Gastroesophageal sphincter (tissue), 4 donors: ENCODE measurements at regions not wholly inside any gene's neighbourhood (a gene's known extent, or its start where the extent isn't known, plus 50 kb on each side); places are given as distances from the start of the nearest gene placed in this dataset.

Source experiments
- ATAC-seq: fragments of 150-250 bp; one replicate; pipeline ENCODE4 v1.9.1; 2016; ENCODE audit warnings: mild to moderate bottlenecking, moderate library complexity
- H3K27ac ChIP-seq, 4 donors: fragments of 200-600 bp; sonication (generic) in 3 of 4; 1 replicate in 3 of 4; 2 replicates in 1 of 4; pipeline ENCODE4 v1.5.1; 2016 to 2019
- H3K27me3 ChIP-seq: fragments of 200-600 bp; sonication (generic); one replicate; pipeline ENCODE4 v1.5.1; 2019
- H3K36me3 ChIP-seq, 2 donors: fragments of 200-600 bp; sonication (generic); one replicate each; pipeline ENCODE4 v1.5.1; 2019; ENCODE audit warnings: control low read depth in 1 of 2
- H3K4me1 ChIP-seq, 3 donors: fragments of 200-600 bp; sonication (generic); 1 replicate in 2 of 3; 2 replicates in 1 of 3; pipeline ENCODE4 v1.5.1; 2016 to 2019; ENCODE audit warnings: control low read depth in 2 of 3
- H3K4me3 ChIP-seq, 2 donors: fragments of 200-600 bp; sonication (generic); one replicate each; pipeline ENCODE4 v1.5.1; 2019; ENCODE audit warnings: mild to moderate bottlenecking in 1 of 2, moderate library complexity in 1 of 2
- H3K9me3 ChIP-seq, 3 donors: fragments of 200-600 bp; sonication (generic); one replicate each; pipeline ENCODE4 v1.5.1; 2017 to 2019; ENCODE audit warnings: control low read depth in 2 of 3
- CTCF ChIP-seq, 4 experiments: fragments of 200-600 bp in 2 of 4; fragments of 450-650 bp in 2 of 4; sonication (generic) in 1 of 4; IDR thresholded peaks; one replicate each; pipeline ENCODE4 v1.5.1; 2017 to 2019; ENCODE audit warnings: antibody characterized with exemption in 4 of 4, mild to moderate bottlenecking in 2 of 4, moderate library complexity in 2 of 4
- EP300 ChIP-seq: sonication (generic); formaldehyde crosslinking; IDR thresholded peaks from one replicate; pipeline ENCODE4 v1.6.1; 2017; ENCODE audit warnings: antibody characterized with exemption, mild to moderate bottlenecking
- POLR2A ChIP-seq, 2 donors: fragments of 450-650 bp; IDR thresholded peaks; one replicate each; pipeline ENCODE4 v1.6.1; 2017; ENCODE audit warnings: antibody characterized with exemption in 2 of 2, mild to moderate bottlenecking in 2 of 2, moderate library complexity in 1 of 2
- POLR2AphosphoS5 ChIP-seq: sonication (generic); formaldehyde crosslinking; IDR thresholded peaks from one replicate; pipeline ENCODE4 v1.6.1; 2017; ENCODE audit warnings: antibody characterized with exemption
- WGBS, 2 donors: methylation state at CpG; one replicate each; pipeline ENCODE4 v1.1.5; 2018; ENCODE audit warnings: low coverage in 1 of 2; 5-methylcytosine and 5-hydroxymethylcytosine counted together

- no peaks in the 10 kb centered on the region for H3K9me3 ChIP-seq
- ATAC-seq = no peak
- 80 to 88% methylated on average over 2 of the region's 2 CpGs for WGBS, 2 donors
- peaks cover 77% of the 10 kb centered on the region for H3K27me3 ChIP-seq
- H3K36me3 ChIP-seq = no peaks in the 10 kb centered on the region
- no peak overlapping the region for H3K4me3 ChIP-seq
- H3K4me1 ChIP-seq = no peaks in the 10 kb centered on the region
- H3K27ac ChIP-seq = no peak overlapping the region
- TF ChIP-seq CTCF (IDR thresholded peaks at IDR 0.05) (no peak), EP300 (no peak), POLR2AphosphoS5 (no peak), POLR2A (IDR thresholded peaks at IDR 0.05) (no peak)
Measured at GRCh38 chr16:54579106-54579728, 292.6 kb upstream of the IRX3 start.

GRCh38 chr16:54577651-54578128 lies 291.1 kb upstream of the IRX3 start:
- no peak for TF ChIP-seq EP300
- no peak for TF ChIP-seq CTCF (IDR thresholded peaks at IDR 0.05)
- no peak for TF ChIP-seq POLR2AphosphoS5
- TF ChIP-seq POLR2A (IDR thresholded peaks at IDR 0.05) = no peak
- Histone ChIP-seq H3K4me1 (no peaks in the 10 kb centered on the region), H3K27ac (no peak overlapping the region), H3K4me3 (no peak overlapping the region), H3K27me3 (peaks cover 82% of the 10 kb centered on the region), H3K9me3 (no peaks in the 10 kb centered on the region), H3K36me3 (no peaks in the 10 kb centered on the region)
- ATAC-seq = no peak
- WGBS, 2 donors = 21 to 48% methylated on average over 4 to 15 of the region's 15 CpGs

- Histone ChIP-seq H3K27me3 (peaks cover 73% of the 10 kb centered on the region), H3K4me1 (no peaks in the 10 kb centered on the region), H3K36me3 (no peaks in the 10 kb centered on the region), H3K9me3 (no peaks in the 10 kb centered on the region), H3K4me3 (no peak overlapping the region), H3K27ac (no peak overlapping the region)
- no peak for ATAC-seq
- TF ChIP-seq EP300 (no peak), POLR2AphosphoS5 (no peak), POLR2A (IDR thresholded peaks at IDR 0.05) (no peak), CTCF (IDR thresholded peaks at IDR 0.05) (no peak)
- 45 to 48% methylated on average over 3 of the region's 4 CpGs for WGBS, 2 donors
Measured at GRCh38 chr16:54576785-54577184, 290.2 kb upstream of the IRX3 start.

GRCh38 chr16:54568906-54569807 lies 282.6 kb upstream of the IRX3 start:
- H3K27ac ChIP-seq = no peak overlapping the region
- H3K4me1 ChIP-seq = no peaks in the 10 kb centered on the region
- no peaks in the 10 kb centered on the region for H3K36me3 ChIP-seq
- H3K27me3 ChIP-seq = peaks cover 9% of the 10 kb centered on the region
- WGBS, 2 donors = 40 to 52% methylated on average over 7 to 9 of the region's 9 CpGs
- no peak for TF ChIP-seq EP300
- TF ChIP-seq POLR2A (IDR thresholded peaks at IDR 0.05) = no peak
- no peak for TF ChIP-seq POLR2AphosphoS5
- TF ChIP-seq CTCF (IDR thresholded peaks at IDR 0.05) = no peak
- H3K9me3 ChIP-seq = no peaks in the 10 kb centered on the region
- no peak for ATAC-seq
- no peak overlapping the region for H3K4me3 ChIP-seq
